GM04503 (cell line): ENCODE measurements at regions not wholly inside any gene's neighbourhood (a gene's known extent, or its start where the extent isn't known, plus 50 kb on each side); places are given as distances from the start of the nearest gene placed in this dataset.

Experiments
- DNase-seq: peaks from one replicate; pipeline ENCODE4 v3.0.0-alpha.2; 2012; ENCODE audit warnings: low read depth

- DNase-seq, result no peak
These were observed 50.9 kb upstream of the ZNF354B start for GRCh38 chr5:178808886-178809285.

GRCh38 chr5:178801021-178801420 lies 58.7 kb upstream of the ZNF354B start:
- no peak for DNase-seq

GRCh38 chr5:178797546-178798440 lies 62.0 kb upstream of the ZNF354B start:
- no peak for DNase-seq

GRCh38 chr5:178797101-178797521 lies 62.6 kb upstream of the ZNF354B start:
- DNase-seq, result no peak

- DNase-seq, result no peak
These were observed 63.4 kb upstream of the ZNF354B start for GRCh38 chr5:178796165-178796945.

GRCh38 chr5:178794433-178794832 lies 64.0 kb upstream of the ZNF354A start:
- DNase-seq, result no peak

- DNase-seq, result no peak
These were observed 63.2 kb upstream of the ZNF354A start for GRCh38 chr5:178793696-178794095.

GRCh38 chr5:178793151-178793550 lies 62.7 kb upstream of the ZNF354A start:
- no peak for DNase-seq

- DNase-seq, result no peak
These were observed 61.5 kb upstream of the ZNF354A start for GRCh38 chr5:178791976-178792375.

- DNase-seq, result no peak
These were observed 59.9 kb upstream of the ZNF354A start for GRCh38 chr5:178790371-178790770.

GRCh38 chr5:178788381-178789085 lies 58.1 kb upstream of the ZNF354A start:
- DNase-seq, result no peak

GRCh38 chr5:178787889-178788288 lies 57.4 kb upstream of the ZNF354A start:
- no peak for DNase-seq

GRCh38 chr5:178786859-178787499 lies 56.5 kb upstream of the ZNF354A start:
- DNase-seq, result peak; percentile 52

GRCh38 chr5:178786417-178786816 lies 56.0 kb upstream of the ZNF354A start:
- no peak for DNase-seq

GRCh38 chr5:178785999-178786398 lies 55.5 kb upstream of the ZNF354A start:
- peak; percentile 37 for DNase-seq

GRCh38 chr5:178784391-178784790 lies 53.9 kb upstream of the ZNF354A start:
- no peak for DNase-seq

- no peak for DNase-seq
These were observed 51.5 kb upstream of the ZNF354A start for GRCh38 chr5:178781936-178782335.

- no peak for DNase-seq
These were observed 50.4 kb upstream of the ZNF354A start for GRCh38 chr5:178780581-178781498.
